Suppressor macrophage (primary cell): ENCODE measurements at regions not wholly inside any gene's neighbourhood (a gene's known extent, or its start where the extent isn't known, plus 50 kb on each side); places are given as distances from the start of the nearest gene placed in this dataset.

Experiments used
- DNase-seq, 4 experiments: peaks; one replicate each; pipeline ENCODE4 v3.0.0-alpha.2; 2020 to 2022

DNA sequence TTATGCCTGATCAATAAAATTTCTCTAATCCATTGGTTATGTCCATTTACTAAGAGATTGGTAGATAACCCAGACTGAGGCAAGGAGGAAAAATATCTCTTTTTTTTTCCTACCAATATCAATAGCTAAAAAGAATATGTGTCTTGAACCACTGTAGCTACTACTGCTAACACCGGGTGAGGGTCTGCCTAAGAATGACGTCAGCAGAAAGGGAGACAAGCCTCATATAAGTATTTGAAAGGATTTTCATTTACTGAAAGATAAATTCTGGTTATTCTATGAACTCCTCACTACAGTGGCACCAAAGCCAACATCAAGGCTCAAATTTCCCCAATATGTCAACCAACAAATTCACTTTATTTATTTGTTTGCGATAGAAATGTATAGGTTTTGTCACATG lies 389.0 kb upstream of the ALCAM start:
- no peak for DNase-seq

DNA sequence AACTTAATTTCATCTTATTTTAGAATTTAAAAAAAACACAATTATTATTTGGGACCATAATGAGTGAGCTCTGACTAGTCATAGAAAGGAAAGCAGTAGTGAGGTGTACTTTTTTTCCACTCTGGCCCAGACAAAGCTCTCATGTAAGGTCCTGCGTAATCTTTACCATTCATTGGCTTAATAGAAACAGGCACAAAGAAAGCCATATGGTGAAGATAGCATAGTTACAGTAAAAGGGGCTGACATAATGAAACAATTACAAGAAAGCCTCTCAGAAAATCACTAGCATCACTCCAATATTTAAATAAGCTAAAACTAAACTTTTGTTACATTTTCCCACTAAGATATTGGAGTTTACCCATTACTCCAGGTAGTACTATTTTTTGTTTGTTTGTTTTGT lies 384.6 kb upstream of the ALCAM start:
- DNase-seq, result no peak

DNA sequence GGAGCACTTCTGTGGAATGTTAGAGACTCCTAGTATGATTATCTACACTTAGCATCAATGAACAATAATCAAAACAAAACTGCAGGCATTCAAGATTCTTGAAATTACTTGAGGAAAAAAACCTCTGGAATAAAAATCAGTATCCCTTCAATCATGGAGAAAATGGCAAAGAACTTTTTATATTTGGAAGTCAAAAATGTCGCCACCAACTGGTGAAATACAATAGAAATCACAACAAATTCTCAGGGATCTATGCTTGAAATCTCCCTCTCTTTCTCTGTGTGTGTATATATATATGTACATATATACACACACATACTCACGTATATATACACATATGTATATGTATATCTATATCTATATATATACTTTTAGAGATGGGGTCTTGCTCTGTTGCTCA lies 378.9 kb upstream of the ALCAM start:
- DNase-seq, result no peak

DNA sequence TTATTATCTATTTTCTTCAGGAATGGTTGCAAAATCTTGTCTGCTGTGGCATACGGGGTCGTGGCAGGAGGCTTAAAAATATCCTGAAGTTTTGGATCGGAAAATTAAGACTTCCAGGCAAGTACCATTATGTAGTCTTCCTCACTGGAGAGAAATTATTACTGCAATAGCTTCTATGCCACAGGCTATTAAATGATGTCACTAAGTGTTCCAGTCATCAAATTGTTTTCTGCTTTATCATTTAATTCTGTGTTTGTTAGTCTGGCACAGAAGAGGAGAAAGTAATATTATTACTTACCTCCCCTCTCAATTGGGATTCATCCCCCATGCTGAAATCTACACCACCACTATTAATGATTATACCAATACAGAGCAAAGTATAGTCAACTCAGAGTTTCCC lies 378.2 kb upstream of the ALCAM start:
- DNase-seq, result no peak

DNA sequence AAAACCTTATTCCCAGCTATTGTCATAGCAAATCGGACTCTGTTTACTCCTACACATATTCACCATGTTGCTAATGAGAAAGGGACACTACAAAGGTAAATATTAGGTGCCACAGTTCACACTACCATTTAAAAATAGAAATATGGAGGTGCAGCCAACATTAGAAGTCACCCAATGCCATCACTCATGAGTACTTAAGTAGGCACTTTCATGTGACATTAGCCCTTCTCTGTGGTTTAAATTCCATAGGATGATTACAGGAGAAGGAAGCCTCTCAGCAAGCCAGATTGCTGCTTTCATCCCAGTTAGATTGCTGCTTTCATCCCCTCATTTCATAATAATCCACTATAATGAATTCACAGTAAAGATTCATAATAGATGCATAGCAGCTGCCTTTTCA lies 376.8 kb upstream of the ALCAM start:
- DNase-seq, result no peak

DNA sequence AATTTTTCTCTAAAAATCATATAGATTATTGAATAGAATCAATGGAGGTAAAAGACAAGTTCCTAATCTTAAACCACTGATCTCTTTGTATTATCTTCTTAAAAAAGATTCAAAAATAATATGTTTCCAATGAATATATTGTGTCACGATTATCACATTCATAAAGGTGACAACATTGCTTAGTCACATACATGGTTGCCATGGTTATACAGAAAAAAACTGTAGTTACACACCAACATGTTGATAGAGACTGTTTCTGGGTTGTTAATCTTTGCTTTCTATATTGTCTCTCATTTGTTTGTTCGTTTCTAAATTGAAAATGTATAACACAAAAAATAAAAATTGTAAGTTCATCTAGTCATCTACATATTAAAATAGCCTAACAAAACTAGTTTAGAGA lies 376.0 kb upstream of the ALCAM start:
- DNase-seq, result no peak

DNA sequence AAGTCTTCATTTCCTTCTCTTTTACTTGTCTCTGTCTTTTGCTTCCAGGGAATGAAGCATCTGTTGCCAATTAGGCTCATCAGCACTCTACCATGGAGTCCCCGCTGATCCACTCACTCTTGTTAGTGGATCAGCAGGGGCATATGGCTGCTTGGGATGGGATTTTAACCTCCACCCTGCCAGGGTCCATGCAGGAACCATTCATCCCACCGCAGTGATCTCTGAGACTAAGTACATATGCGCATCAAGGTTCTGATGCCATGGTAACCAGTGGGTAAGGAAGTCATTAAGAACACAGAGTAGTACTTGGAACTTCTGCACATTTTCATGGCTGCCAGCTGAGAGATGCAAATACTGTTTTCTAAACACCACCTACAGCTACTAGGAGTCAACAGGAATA lies 374.0 kb upstream of the ALCAM start:
- DNase-seq, result no peak

DNA sequence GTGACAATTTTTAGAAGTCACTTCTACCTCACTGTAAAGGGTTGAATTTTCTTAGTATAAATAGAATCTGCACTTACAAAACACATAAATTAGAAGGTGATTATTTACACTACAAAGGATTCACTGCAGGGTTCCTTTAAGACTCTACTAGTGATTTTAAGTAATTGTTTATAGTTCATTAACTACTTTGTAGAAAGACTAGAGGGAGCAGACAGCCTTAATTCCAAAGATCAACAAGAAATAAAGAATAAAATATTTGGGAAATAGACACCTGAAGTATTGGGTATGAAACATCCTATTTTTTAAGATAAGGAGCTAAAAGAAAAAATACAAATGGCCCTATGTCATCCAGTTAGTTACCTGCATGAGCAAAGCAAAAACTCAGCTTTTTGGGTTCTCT lies 360.5 kb upstream of the ALCAM start:
- no peak for DNase-seq

DNA sequence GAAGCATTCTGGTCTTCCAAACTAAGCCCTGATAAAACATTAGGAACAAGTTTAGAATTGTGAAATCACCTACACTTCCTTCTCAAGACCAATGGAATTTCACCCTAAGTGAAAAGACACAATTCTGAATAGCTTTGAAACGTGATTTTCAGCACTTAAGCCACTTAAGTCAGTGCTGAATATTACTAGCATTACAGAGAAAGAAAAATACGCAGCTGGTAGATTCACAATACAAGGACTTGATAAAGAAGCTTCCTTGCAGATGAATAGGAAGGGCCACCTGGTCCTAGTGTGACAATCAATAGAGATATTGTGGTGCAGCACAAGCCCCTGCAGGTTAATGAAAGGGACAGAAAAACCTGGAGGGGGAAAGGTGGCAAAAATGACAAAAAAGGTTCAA lies 353.1 kb upstream of the ALCAM start:
- no peak for DNase-seq

DNA sequence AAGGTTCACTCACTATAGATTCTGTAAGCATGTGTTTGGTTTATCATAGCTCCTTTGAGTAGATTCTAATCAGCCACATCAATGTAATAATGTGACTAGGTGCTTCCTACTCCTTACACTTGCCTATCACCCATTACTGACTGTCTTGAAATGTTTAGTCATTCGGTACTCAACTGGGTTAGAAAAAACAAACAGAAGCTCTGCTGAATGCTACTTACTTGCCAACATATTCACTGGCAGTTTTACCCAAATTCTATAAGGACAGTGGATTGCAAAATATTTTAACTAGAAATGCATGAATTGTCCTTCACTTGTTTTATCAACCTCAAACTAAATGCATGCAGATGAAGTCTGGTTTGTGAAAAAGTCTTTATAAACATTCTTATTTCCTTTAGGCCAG lies 352.1 kb upstream of the ALCAM start:
- DNase-seq, result no peak

DNA sequence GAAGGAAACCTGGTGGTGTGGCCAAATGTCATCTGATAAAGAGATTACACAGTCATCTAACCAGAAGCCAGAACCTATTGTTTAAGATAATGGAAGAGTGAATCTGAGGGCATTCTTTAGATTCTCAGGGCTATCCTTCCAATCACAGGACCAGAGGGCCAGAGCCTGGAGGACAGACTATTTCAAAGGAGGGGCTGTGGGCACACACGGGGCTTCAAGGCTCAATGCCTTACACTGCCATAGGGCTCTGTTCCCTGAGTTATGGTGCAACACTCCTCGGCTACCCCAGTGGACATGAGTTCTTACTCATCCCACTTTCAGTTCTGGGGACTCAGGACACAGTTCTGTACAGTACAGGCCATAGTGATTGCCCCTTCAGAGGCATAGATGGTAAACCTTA lies 343.9 kb upstream of the ALCAM start:
- no peak for DNase-seq

DNA sequence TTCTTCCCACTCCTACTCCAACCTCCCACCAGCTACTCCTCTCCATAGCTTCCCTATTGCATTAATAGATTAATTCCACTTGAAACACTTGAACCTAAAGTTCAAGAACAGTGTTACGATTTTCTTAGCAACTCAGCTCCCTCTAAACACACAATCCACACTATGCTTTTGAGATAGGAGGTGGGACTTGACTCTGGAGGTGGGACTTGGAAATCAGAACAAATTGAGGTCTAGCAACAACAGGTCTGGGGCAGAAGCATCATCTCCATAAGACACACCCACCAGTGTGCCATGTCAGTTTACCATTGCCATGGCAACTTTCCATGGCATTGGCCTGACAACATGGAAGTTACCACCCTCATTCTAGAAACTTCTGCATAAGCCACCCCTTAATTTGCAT lies 336.5 kb upstream of the ALCAM start:
- DNase-seq, result no peak

DNA sequence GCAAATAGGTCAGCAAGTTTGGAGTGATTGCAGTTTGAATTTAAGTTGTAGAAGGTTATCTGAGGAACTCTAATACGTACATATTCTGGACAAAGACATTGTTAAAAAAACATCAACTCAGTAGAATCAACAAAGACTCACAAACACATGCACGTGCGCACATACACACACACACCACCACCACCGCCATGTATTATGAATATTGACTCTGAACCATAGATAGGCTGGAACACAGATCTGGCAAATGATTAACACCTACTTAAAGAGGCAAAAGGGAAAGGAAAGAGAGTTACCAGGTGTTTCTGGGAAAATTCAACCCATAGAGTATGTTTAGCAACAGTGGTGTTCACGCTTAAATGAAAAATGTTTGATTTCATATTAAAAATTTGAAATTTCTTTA lies 334.2 kb upstream of the ALCAM start:
- no peak for DNase-seq

DNA sequence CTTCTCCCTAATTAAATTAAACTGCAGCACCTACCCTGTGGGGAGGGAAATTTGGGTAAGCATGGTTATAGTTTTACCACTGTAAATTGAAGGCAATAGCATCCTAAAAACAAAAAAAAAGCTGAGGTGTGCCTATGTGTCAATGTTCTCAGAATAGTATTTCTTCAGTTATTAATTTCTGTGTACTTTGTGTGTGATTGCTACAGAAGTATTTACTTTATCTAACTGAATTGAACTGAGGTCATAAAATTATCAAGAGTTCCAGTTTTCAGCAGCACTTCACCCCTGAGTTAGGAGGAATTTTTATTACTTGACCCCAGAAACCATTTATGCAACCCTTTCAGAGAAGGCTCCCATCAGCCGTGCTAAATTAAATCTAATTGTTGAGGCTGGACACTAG lies 333.6 kb upstream of the ALCAM start:
- no peak for DNase-seq

DNA sequence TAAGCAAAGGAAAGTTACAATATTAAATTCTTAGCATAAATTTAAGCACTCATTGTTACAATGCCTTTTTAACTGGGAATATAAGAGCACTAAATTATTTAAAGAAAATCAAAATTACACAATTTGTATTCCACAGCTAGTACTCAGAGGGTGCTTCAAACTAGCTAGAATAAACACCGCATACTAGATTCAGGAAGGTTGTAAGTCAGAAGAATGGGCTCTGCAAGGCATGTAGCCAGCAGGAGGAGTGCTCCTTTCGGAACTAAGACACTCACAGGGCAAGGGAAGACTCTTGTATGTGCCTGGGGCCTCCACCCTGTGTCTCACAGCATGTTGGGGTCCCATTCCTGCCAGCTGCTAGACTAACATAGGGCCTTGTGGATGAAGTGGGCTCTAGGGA lies 327.7 kb upstream of the ALCAM start:
- DNase-seq, result no peak

DNA sequence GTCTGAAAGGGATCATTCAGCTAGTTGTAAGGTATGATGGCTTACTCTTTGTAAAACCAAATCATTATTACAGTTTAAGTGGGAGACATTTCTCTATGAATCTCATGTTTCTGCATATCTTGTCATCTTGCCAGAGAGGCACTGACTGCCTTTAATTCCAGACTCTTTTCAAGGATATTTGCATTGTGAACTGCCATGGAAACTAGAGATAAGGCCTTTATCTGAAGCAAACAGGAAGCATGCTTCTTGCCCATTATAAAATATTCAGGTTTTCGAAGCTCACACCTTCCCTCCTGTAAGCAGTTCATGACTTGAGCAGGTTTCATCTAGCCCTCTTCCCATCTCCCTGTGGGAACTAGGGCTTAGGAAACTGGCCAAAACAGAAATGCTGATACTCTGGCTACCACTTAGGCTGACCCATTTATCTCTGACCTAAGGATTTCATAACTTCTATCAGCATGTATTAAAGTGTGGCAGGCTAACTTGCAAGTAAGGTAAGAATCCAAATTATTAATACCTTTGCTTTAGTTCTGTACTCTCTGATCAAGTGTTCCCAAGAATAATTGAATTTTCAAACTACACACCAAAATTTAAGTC lies 326.6 kb upstream of the ALCAM start:
- DNase-seq, result no peak

DNA sequence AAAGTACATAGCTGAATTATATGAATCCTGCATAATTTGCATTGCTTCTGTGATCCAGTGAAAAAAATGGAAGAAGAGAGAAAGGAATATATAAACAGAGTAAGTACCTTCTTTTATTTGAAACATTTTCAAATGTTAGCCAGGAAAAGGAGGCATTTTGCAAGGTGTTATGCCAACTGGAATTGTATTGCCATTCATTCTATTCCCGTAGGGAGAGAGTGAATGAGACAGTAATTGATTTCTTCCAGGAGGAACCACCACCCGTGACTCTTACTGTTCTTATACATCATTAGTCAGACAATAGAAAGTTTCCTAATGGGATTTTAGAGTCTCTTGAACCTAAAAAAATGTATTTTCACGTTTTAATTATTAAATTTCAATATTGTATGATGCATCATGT lies 324.1 kb upstream of the ALCAM start:
- DNase-seq, result no peak

DNA sequence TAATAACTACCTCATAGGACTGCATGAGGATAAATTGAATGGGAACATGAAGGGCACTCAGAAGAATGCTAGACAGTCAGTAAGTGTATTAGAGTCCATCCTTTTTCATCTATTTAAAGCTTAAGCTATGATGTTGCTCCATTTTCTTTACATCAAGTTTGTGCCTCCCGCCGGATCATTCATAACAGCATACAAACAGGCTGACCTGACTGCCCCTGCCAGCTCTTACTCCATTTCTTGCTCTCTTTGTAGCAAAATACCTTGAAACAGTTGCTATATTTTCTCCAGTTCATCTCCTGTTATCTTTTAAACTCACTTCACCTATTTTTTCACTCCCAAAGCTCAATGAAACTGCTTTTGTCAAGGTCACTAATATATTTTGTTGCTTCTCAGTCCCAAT lies 315.6 kb upstream of the ALCAM start:
- DNase-seq, result no peak

DNA sequence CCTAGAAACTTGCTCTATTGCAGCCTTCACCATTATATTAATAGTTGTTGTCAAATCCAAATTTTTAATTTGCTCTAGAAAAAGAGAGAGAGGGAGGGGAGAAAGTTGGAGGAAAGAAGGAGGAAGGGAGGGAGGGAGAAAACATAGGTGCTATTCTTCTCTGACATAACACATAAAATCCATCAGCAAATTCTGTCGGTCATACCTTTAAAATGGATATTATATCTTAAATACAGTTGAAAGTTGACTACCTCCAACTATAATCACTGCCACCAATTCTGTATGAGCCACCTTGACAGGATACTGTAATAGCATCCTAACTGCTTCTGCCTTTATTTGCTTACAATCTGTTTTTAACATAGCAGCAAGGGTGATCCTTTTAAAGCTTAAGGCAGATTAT lies 314.7 kb upstream of the ALCAM start:
- DNase-seq, result no peak

DNA sequence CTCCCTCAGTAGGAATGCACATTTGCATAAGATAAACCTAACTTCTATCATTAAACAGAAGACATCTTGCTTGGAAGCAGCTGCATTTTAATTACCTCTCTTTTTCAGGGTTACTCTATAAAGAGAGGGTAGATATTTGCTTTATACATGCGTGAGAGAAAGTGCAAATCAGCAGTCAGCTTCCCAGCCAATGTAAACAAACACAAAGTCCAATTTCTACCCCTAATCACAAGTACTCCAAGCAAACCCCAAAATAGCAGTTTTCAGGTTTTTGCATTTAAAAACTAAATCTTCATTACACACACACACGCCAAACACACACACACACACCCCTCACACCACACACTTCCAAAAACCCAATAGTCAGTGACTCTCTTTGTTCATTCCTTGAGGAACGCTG lies 303.9 kb upstream of the ALCAM start:
- no peak for DNase-seq

DNA sequence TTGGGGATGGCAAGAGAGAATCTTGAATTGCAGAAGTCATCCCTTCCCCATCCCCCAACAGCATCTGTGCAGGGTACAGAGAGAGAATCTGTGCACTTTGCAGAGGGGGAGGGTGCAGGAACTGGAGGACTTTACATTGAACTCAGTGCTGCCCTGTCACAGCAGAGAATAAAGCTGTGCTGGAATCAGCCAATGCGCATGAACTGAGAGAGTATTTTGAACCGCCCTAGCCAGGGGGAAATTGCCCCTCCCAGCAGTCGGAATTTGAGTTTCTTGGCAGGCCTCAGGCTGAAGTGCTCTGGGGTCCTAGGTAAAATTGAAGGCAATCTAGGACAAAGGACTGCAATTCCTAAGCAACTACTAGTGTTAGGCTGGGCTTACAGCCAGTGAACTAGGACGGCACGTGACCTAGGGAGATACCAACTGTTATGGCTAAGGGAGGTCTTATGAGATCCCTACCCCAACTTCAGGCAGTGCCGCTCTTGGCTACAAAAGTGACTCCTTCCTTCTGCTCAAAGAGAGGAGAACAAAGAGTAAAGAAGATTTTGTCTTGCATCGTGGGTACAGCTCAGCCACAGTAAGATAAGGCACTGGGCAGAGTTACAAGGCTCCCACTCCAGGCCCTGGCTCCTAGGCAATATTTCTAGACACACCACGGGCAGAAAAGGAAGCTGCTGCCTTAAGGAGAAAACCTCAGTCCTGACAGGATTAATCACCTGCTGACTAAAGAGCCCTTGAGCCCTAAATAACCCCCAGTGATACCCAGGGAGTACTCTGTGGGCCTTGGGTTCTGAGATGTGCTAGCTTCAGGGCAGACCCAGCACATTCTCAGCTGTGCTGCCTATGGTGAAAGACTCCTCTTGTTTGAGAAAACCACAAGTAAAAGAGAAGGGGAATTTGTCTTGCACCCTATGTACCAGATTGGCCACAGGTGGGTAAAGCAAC lies 300.5 kb upstream of the ALCAM start:
- DNase-seq, result no peak

DNA sequence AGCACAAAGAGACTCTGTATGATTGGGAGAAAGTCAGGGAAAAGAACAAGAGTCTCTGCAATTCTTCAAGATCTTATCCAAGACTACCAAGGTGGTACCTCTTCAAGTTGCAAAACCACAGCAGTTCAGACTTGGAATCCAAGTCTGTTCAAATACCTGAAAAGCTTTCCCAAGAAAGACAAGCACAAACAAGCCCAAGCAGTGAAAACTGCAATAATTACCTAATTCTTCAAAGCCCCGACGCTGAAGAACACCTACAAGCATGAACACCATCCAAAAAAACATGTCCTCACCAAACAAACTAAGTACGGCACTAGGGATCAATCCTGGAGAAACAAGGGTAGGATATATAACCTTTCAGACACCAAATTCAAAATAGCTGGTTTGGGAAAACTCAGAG lies 299.3 kb upstream of the ALCAM start:
- no peak for DNase-seq

DNA sequence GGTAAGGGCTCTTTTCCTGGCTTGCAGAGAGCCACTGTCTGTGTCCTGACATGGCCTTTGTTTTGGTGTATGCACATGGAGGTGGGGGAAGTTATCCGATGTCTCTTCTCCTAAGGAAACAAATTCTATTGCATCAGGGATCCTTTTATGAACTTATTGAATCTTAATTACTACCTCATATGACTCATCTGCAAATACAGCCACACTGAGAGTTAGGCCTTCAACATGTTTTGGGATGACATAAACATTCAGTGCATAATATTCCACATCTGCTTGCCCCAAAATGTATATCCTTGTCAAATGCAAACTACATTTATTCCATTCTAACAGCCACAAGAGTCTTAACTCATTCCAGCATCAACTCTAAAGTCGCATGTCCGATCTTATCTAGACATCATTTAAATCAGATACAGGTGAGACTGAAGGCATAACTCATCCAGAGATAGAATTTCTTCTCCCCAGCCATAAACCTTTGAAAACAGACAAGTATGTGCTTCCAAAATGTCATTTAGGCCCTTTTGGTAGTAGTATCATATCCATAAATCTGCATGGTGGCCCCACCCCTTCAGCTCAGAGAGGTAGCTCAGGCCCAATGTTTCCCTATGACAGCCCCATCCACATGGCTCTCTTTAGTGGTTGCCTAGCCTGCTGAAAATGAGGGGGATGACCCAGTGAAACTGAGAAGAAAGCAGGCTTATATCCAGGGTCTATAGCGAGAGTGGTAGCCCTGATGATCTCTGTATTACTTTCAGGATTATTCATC lies 289.5 kb upstream of the ALCAM start:
- no peak for DNase-seq

DNA sequence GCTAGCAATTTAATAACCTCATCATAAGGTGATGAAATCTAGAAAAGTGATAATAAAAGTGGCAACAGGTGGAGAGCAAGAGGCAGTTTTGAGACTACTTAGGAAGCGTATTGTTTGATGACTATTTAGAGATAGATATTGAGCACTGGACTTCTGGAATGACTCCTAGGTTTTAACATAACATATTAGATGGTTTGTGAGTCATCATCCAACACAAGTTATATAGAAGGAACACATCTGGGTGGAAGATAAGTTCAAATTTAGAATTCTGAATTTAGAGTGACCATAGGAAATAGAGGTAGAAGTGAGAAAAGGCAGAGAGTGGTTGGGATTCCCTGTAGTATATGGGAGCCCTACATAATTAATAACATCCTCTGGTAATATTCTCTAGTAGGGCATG lies 282.8 kb upstream of the ALCAM start:
- DNase-seq, result no peak
